ENCODE measurements at regions not wholly inside any gene's neighbourhood (a gene's known extent, or its start where the extent isn't known, plus 50 kb on each side); places are given as distances from the start of the nearest gene placed in this dataset.
"Not testable (repeated sequence)": the region's sequence is repeated elsewhere in the genome, so short reads cannot be mapped to it uniquely, and the experiment has no call there.

DNA sequence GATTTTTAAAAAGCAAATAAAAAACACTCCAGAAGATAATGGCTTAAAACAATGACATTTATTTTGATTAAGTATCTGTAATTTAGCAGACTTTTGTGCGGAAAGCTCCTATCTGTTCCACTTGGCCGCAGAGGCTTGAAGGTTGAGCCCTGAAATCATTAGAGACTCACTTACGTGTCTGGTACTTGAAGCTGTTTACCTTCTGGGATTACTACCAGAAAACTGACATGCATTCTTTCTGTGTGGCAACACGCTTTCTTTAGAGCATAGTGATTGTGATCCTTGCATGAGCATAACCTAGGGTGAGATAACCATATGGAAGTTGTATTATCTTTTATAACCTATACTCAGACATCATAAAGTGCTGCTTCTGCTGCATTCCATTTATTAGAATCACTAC, 298.5 kb downstream of the SI start:
- no peaks in the 10 kb centered on the region for H3K36me3 ChIP-seq (ENCODE audit: insufficient read depth, low read length)
- no peaks in the 10 kb centered on the region for H3K79me2 ChIP-seq (ENCODE audit: control insufficient read depth, insufficient read depth, low read length, unreplicated experiment)
- H3K4me3 ChIP-seq (ENCODE audit: low read depth, low read length) = no peak overlapping the region
- no peaks in the 10 kb centered on the region for H3K27me3 ChIP-seq (ENCODE audit: insufficient read depth, low read length)
- H3K27ac ChIP-seq (ENCODE audit: low read depth, low read length) = no peak overlapping the region
- no peaks in the 10 kb centered on the region for H3K4me1 ChIP-seq (ENCODE audit: control insufficient read depth, insufficient read depth, low read length, unreplicated experiment)
- H2AFZ ChIP-seq (ENCODE audit: low read length, unreplicated experiment) = no peak overlapping the region

DNA sequence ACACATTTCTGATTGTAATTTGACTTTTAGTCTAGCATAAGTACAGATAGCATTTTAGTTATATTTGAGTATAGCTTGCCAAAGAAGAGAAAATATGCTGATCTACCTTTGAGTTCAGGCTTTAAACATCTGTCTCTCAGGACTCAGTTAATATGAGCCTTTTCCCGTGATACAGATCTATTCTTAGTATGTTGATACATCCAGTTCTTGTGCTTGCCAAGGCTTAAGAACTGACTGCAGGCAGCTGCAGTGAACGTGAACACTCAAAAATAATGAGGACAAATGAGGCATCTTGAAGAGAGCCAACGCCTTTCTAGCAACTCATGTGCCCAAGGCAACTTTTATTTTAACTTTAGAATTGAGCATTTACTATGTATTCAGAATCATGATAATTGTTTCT, 325.5 kb downstream of the SI start:
- no peak overlapping the region for H3K27ac ChIP-seq (ENCODE audit: low read depth, low read length)
- no peak overlapping the region for H3K4me3 ChIP-seq (ENCODE audit: low read depth, low read length)
- no peaks in the 10 kb centered on the region for H3K79me2 ChIP-seq (ENCODE audit: control insufficient read depth, insufficient read depth, low read length, unreplicated experiment)
- H3K4me1 ChIP-seq (ENCODE audit: control insufficient read depth, insufficient read depth, low read length, unreplicated experiment) = no peaks in the 10 kb centered on the region
- no peaks in the 10 kb centered on the region for H3K36me3 ChIP-seq (ENCODE audit: insufficient read depth, low read length)
- H3K27me3 ChIP-seq (ENCODE audit: insufficient read depth, low read length) = no peaks in the 10 kb centered on the region
- no peak overlapping the region for H2AFZ ChIP-seq (ENCODE audit: low read length, unreplicated experiment)

DNA sequence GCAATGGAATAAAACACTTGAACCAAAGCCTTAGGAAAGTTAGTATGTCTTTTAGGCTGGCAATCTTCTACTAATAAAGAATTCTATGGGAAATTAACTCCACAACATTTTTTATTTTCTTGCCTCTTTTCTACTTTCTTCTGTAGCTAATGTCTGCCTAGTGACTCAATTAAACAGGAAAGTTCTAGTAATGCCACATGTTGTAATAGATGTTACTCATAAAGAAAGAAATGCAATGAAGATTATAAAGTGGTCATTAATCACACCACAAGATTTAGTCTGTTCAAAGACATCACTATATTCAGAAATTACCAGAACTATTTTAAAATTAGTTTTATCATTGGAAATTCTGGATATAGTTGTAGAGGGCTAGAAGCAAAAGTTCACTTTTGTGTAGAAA, 329.7 kb downstream of the SI start:
- Histone ChIP-seq H3K27ac (ENCODE audit: low read depth, low read length) (no peak overlapping the region), H3K79me2 (ENCODE audit: control insufficient read depth, insufficient read depth, low read length, unreplicated experiment) (no peaks in the 10 kb centered on the region), H3K4me1 (ENCODE audit: control insufficient read depth, insufficient read depth, low read length, unreplicated experiment) (no peaks in the 10 kb centered on the region), H3K4me3 (ENCODE audit: low read depth, low read length) (no peak overlapping the region), H3K27me3 (ENCODE audit: insufficient read depth, low read length) (no peaks in the 10 kb centered on the region), H3K36me3 (ENCODE audit: insufficient read depth, low read length) (no peaks in the 10 kb centered on the region), H2AFZ (ENCODE audit: low read length, unreplicated experiment) (no peak overlapping the region)

DNA sequence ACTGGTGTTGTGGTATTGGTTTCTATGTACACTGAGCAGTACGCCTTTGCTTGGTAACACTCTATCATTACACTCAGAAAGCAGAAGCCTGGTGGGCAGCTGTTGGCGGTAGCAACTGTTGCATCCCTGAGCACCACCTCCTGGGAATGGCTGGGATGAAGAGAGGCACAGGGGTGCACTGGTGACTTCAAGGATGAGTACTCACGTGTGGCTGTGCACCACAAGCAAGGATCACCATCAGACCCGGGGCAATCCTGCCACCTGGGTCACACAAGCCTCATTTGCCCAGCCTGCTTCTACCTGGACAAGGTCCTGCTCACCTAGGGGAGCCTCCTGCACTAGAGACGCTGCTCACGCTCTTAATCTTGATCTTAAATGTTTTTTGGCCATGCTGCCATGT, 336.4 kb downstream of the SI start:
- Histone ChIP-seq H3K4me1 (ENCODE audit: control insufficient read depth, insufficient read depth, low read length, unreplicated experiment) (no peaks in the 10 kb centered on the region), H3K27ac (ENCODE audit: low read depth, low read length) (no peak overlapping the region), H3K4me3 (ENCODE audit: low read depth, low read length) (no peak overlapping the region), H3K36me3 (ENCODE audit: insufficient read depth, low read length) (no peaks in the 10 kb centered on the region), H3K27me3 (ENCODE audit: insufficient read depth, low read length) (no peaks in the 10 kb centered on the region), H2AFZ (ENCODE audit: low read length, unreplicated experiment) (no peak overlapping the region), H3K79me2 (ENCODE audit: control insufficient read depth, insufficient read depth, low read length, unreplicated experiment) (no peaks in the 10 kb centered on the region)

DNA sequence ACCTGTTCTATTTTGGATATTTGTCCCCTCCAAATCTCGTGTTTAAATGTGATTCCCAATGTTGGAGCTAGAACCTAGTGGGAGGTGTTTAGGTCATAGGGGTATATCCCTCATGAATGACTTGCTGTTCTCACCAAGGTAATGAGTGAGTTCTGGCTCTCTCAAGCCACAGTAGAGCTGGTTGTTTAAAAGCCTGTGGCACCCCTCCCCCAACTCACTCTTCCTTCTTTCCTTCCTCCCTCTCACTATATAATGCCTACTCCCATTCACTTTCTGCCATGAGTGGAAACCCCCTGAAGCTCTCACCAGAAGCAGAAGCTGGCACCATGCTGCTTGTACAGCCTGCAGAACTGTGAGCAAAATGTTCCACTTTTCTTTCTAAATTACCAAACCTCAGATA, 341.1 kb downstream of the SI start:
- Histone ChIP-seq H3K27me3 (ENCODE audit: insufficient read depth, low read length) (no peaks in the 10 kb centered on the region), H3K36me3 (ENCODE audit: insufficient read depth, low read length) (no peaks in the 10 kb centered on the region), H3K79me2 (ENCODE audit: control insufficient read depth, insufficient read depth, low read length, unreplicated experiment) (no peaks in the 10 kb centered on the region), H3K27ac (ENCODE audit: low read depth, low read length) (no peak overlapping the region), H3K4me3 (ENCODE audit: low read depth, low read length) (no peak overlapping the region), H2AFZ (ENCODE audit: low read length, unreplicated experiment) (no peak overlapping the region), H3K4me1 (ENCODE audit: control insufficient read depth, insufficient read depth, low read length, unreplicated experiment) (no peaks in the 10 kb centered on the region)

DNA sequence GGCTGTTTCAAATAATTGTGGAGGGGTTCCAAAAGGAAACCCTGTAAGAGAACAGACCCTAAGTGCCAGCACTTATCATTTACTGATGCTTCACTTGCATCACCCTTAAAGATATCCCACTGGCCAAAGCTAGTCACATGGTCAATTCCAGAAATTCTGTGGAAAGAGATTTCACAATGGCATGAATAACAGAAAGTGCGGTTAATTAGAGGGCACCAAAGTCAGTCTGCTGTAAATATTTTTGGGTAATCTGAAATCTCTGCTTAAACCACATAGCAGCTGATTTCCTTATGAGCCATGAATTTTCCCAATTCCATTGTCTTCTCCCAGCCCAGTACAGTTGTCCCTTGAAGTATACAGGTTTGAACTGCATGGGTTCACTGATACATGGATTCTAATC, 346.1 kb downstream of the SI start:
- Histone ChIP-seq H3K79me2 (ENCODE audit: control insufficient read depth, insufficient read depth, low read length, unreplicated experiment) (no peaks in the 10 kb centered on the region), H2AFZ (ENCODE audit: low read length, unreplicated experiment) (no peak overlapping the region), H3K4me1 (ENCODE audit: control insufficient read depth, insufficient read depth, low read length, unreplicated experiment) (no peaks in the 10 kb centered on the region), H3K36me3 (ENCODE audit: insufficient read depth, low read length) (no peaks in the 10 kb centered on the region), H3K27ac (ENCODE audit: low read depth, low read length) (no peak overlapping the region), H3K27me3 (ENCODE audit: insufficient read depth, low read length) (no peaks in the 10 kb centered on the region), H3K4me3 (ENCODE audit: low read depth, low read length) (no peak overlapping the region)

DNA sequence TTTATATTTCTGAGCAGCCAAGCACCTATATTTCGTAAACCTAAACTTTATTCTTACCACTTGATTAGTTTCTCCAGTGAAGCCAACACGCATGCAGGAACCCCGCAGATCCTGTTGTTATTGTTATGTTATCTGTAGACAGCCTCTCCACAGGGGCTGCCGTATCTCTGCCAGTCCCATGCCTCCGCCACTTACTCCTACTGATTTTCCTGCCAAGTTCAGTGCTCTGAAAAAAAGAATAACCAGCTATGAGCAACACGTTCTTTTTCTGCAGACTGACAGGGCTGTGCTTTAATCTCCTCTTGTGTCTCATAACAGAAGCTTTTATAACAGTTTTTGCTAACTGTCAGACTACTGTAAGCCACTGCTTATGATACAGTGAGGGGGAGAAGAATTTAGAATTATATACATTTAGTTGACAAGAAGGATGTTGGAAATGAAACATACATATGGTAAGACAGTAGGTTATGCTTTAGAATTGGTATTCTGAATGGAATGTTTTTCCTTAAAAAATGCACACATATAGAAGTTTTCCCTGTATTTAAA, 347.4 kb downstream of the SI start:
- H3K27ac ChIP-seq (ENCODE audit: low read depth, low read length) = no peak overlapping the region
- no peaks in the 10 kb centered on the region for H3K36me3 ChIP-seq (ENCODE audit: insufficient read depth, low read length)
- no peaks in the 10 kb centered on the region for H3K4me1 ChIP-seq (ENCODE audit: control insufficient read depth, insufficient read depth, low read length, unreplicated experiment)
- H3K79me2 ChIP-seq (ENCODE audit: control insufficient read depth, insufficient read depth, low read length, unreplicated experiment) = no peaks in the 10 kb centered on the region
- no peak overlapping the region for H3K4me3 ChIP-seq (ENCODE audit: low read depth, low read length)
- no peak overlapping the region for H2AFZ ChIP-seq (ENCODE audit: low read length, unreplicated experiment)
- H3K27me3 ChIP-seq (ENCODE audit: insufficient read depth, low read length) = no peaks in the 10 kb centered on the region

DNA sequence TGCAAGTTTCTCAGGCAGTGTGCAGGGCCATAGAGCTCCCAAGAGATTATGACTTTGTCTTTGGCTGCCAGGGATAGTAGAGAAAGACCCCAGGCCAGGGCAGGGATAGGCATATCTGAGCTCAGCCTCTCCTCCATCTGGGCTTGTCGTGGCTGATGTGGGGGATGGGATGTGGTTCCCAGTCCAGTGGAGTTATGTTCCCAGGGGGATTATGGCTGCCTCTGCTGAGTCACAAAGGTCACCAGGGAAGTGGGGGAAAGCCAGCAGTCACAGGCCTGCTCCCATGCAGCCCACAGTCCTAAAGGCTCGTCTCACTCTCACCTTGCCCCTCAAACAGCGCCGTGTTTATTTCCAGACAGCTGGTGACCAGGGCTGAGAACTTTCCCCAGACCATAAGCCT, 354.9 kb downstream of the SI start:
- Histone ChIP-seq H3K27ac (ENCODE audit: low read depth, low read length) (no peak overlapping the region), H3K4me3 (ENCODE audit: low read depth, low read length) (no peak overlapping the region), H3K36me3 (ENCODE audit: insufficient read depth, low read length) (no peaks in the 10 kb centered on the region), H3K79me2 (ENCODE audit: control insufficient read depth, insufficient read depth, low read length, unreplicated experiment) (no peaks in the 10 kb centered on the region), H2AFZ (ENCODE audit: low read length, unreplicated experiment) (no peak overlapping the region), H3K27me3 (ENCODE audit: insufficient read depth, low read length) (no peaks in the 10 kb centered on the region), H3K4me1 (ENCODE audit: control insufficient read depth, insufficient read depth, low read length, unreplicated experiment) (no peaks in the 10 kb centered on the region)

DNA sequence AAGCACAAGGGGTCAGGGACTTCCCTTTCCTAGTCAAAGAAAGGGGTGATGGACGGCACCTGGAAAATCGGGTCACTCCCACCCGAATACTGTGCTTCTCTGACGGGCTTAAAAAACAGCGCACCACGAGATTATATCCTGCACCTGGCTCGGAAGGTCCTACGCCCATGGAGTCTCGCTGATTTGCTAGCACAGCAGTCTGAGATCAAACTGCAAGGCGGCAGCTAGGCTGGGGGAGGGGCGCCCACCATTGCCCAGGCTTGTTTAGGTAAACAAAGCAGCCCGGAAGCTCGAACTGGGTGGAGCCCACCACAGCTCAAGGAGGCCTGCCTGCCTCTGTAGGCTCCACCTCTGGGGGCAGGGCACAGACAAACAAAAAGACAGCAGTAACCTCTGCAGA, 375.5 kb downstream of the SI start:
- H3K4me3 ChIP-seq (ENCODE audit: low read depth, low read length); H3K79me2 ChIP-seq (ENCODE audit: control insufficient read depth, insufficient read depth, low read length, unreplicated experiment); H3K27ac ChIP-seq (ENCODE audit: low read depth, low read length); H3K36me3 ChIP-seq (ENCODE audit: insufficient read depth, low read length); H3K4me1 ChIP-seq (ENCODE audit: control insufficient read depth, insufficient read depth, low read length, unreplicated experiment); H2AFZ ChIP-seq (ENCODE audit: low read length, unreplicated experiment); H3K27me3 ChIP-seq (ENCODE audit: insufficient read depth, low read length): not testable (repeated sequence)

DNA sequence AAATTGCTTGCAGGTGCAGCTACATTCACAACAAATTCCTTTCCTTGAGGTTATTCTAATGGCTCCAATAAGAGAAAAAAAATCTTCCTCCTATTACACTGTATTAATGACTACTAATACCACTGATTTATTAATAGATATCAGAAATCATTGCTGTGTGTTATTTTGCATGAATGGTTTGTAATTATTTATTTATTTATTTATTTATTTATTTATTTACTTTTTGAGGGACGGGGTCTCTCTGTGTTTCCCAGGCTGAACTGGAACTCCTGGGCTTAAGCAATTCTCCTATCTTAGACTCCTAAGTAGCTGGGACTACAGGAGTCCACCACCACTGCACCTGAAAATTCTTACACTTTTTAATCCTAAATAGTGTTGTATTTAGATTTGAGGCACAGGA, 390.4 kb downstream of the SI start:
- H3K79me2 ChIP-seq (ENCODE audit: control insufficient read depth, insufficient read depth, low read length, unreplicated experiment) = no peaks in the 10 kb centered on the region
- H3K4me1 ChIP-seq (ENCODE audit: control insufficient read depth, insufficient read depth, low read length, unreplicated experiment) = no peaks in the 10 kb centered on the region
- H3K36me3 ChIP-seq (ENCODE audit: insufficient read depth, low read length) = no peaks in the 10 kb centered on the region
- H3K27ac ChIP-seq (ENCODE audit: low read depth, low read length) = no peak overlapping the region
- no peaks in the 10 kb centered on the region for H3K27me3 ChIP-seq (ENCODE audit: insufficient read depth, low read length)
- H2AFZ ChIP-seq (ENCODE audit: low read length, unreplicated experiment) = no peak overlapping the region
- no peak overlapping the region for H3K4me3 ChIP-seq (ENCODE audit: low read depth, low read length)

DNA sequence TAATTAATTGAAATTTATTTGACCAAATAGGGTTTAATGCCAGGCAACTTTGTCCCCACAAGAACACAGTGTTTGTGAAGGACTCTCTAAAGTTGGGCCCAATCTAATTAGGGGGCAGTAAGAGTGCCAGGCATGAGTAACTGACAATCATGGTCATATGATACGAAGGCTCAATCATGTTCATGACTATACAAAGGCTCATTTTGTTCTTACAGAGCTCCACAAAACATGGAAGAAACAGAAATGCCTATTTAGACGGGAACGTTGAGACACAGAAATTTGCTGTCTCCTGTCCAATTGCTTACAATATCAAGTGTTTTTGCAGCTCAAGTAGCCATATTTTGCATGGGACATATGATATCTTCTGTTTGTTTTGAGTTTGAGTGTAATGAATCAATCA, 391.1 kb downstream of the SI start:
- no peak overlapping the region for H3K4me3 ChIP-seq (ENCODE audit: low read depth, low read length)
- H3K27ac ChIP-seq (ENCODE audit: low read depth, low read length) = no peak overlapping the region
- no peaks in the 10 kb centered on the region for H3K36me3 ChIP-seq (ENCODE audit: insufficient read depth, low read length)
- H3K27me3 ChIP-seq (ENCODE audit: insufficient read depth, low read length) = no peaks in the 10 kb centered on the region
- no peak overlapping the region for H2AFZ ChIP-seq (ENCODE audit: low read length, unreplicated experiment)
- H3K79me2 ChIP-seq (ENCODE audit: control insufficient read depth, insufficient read depth, low read length, unreplicated experiment) = no peaks in the 10 kb centered on the region
- H3K4me1 ChIP-seq (ENCODE audit: control insufficient read depth, insufficient read depth, low read length, unreplicated experiment) = no peaks in the 10 kb centered on the region
